Neural cell (in vitro differentiated cells): ENCODE measurements at regions not wholly inside any gene's neighbourhood (a gene's known extent, or its start where the extent isn't known, plus 50 kb on each side); places are given as distances from the start of the nearest gene placed in this dataset.

Source experiments
- EP300 ChIP-seq: fragments of 450-650 bp; conservative IDR thresholded peaks from 2 replicates; pipeline ENCODE4 v1.6.1; 2014; ENCODE audit warnings: antibody characterized with exemption, mild to moderate bottlenecking, moderate library complexity; ENCODE audit not compliant: poor library complexity, severe bottlenecking
- EZH2 ChIP-seq: fragments of 200-600, 300-800 bp; shearing (Covaris generic), sonication (generic); IDR thresholded peaks from 2 replicates; pipeline ENCODE4 v1.6.1; 2014; ENCODE audit warnings: antibody characterized with exemption, low read length, borderline replicate concordance, mild to moderate bottlenecking; ENCODE audit not compliant: insufficient read depth, poor library complexity, severe bottlenecking
- POLR2AphosphoS5 ChIP-seq: IDR thresholded peaks from 2 replicates; pipeline ENCODE4 v1.6.1; 2012
- RAD21 ChIP-seq: fragments of 450-650 bp; conservative IDR thresholded peaks from 2 replicates; pipeline ENCODE4 v1.6.1; 2014; ENCODE audit warnings: antibody characterized with exemption, mild to moderate bottlenecking, moderate library complexity
- TAF1 ChIP-seq: IDR thresholded peaks from 2 replicates; pipeline ENCODE4 v1.6.1; 2012; ENCODE audit warnings: low read depth
- TF ChIP-seq, protein P1 (sequence below): fragments of 450-650 bp; IDR thresholded peaks from 2 replicates; pipeline ENCODE4 v1.5.1; 2014; ENCODE audit warnings: antibody characterized with exemption, mild to moderate bottlenecking, moderate library complexity; ENCODE audit not compliant: poor library complexity, severe bottlenecking

DNA sequence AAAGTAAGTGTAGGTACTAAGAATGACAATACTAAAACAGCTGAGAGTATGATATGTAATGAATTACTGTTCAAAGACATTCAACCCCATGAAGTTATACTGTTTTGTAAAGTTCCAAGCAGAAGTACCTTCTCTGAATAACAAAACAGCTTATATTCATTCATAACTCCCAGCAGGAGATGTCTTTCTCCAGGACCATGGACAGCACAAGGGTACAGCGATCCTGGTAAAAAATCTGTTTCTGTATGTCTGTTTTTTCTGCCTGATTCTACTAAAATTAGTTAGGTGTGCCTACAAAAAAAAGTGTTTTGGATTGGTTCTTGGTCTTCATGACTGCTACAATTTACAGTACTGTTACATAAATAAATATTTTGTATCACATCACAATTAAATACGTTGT lies 172.5 kb upstream of the SLITRK5 start:
- no peak for TF ChIP-seq EZH2
- TF ChIP-seq, protein P1, sequence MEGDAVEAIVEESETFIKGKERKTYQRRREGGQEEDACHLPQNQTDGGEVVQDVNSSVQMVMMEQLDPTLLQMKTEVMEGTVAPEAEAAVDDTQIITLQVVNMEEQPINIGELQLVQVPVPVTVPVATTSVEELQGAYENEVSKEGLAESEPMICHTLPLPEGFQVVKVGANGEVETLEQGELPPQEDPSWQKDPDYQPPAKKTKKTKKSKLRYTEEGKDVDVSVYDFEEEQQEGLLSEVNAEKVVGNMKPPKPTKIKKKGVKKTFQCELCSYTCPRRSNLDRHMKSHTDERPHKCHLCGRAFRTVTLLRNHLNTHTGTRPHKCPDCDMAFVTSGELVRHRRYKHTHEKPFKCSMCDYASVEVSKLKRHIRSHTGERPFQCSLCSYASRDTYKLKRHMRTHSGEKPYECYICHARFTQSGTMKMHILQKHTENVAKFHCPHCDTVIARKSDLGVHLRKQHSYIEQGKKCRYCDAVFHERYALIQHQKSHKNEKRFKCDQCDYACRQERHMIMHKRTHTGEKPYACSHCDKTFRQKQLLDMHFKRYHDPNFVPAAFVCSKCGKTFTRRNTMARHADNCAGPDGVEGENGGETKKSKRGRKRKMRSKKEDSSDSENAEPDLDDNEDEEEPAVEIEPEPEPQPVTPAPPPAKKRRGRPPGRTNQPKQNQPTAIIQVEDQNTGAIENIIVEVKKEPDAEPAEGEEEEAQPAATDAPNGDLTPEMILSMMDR: no peak
- no peak for TF ChIP-seq TAF1
- TF ChIP-seq POLR2AphosphoS5: no peak
- no peak for TF ChIP-seq EP300
- TF ChIP-seq RAD21: no peak
